PC-9 (cell line): ENCODE measurements at regions not wholly inside any gene's neighbourhood (a gene's known extent, or its start where the extent isn't known, plus 50 kb on each side); places are given as distances from the start of the nearest gene placed in this dataset.

Experiments
- EZH2 ChIP-seq: fragments of 200-600 bp; sonication (generic); IDR thresholded peaks from 2 replicates; pipeline ENCODE4 v1.8.0; 2017; ENCODE audit warnings: antibody characterized with exemption, low read depth
- TF ChIP-seq, protein P1 (sequence below): fragments of 200-600 bp; sonication (generic); conservative IDR thresholded peaks from 2 replicates; pipeline ENCODE4 v1.6.1; 2017; ENCODE audit warnings: mixed run types, antibody characterized with exemption, mild to moderate bottlenecking, moderate library complexity

DNA sequence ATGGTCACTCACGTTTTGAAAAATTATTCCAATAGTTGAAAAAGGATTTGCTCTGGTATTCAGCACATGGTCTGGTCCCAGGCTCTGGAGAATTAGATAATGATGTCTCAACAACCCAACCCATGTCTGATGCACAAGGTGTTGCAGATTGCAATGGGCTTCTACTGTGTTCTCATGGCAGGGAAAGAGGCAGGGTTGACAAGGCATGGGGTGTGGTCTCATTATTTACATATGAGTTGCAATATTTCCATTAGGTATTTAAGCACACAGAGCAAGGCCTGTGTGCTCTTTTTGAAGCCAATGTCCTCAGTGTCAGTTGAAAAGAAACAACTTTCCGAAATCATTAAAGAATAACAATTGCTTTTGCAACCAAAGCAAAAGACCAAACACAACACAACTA is 381.9 kb upstream of the PBX1 start:
- TF ChIP-seq, protein P1, sequence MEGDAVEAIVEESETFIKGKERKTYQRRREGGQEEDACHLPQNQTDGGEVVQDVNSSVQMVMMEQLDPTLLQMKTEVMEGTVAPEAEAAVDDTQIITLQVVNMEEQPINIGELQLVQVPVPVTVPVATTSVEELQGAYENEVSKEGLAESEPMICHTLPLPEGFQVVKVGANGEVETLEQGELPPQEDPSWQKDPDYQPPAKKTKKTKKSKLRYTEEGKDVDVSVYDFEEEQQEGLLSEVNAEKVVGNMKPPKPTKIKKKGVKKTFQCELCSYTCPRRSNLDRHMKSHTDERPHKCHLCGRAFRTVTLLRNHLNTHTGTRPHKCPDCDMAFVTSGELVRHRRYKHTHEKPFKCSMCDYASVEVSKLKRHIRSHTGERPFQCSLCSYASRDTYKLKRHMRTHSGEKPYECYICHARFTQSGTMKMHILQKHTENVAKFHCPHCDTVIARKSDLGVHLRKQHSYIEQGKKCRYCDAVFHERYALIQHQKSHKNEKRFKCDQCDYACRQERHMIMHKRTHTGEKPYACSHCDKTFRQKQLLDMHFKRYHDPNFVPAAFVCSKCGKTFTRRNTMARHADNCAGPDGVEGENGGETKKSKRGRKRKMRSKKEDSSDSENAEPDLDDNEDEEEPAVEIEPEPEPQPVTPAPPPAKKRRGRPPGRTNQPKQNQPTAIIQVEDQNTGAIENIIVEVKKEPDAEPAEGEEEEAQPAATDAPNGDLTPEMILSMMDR, result no peak
- TF ChIP-seq EZH2, result no peak
